CD4-positive, alpha-beta T cell treated with Interleukin-2 at 100 ng/mL for 4 hours (primary cell): ENCODE measurements at regions not wholly inside any gene's neighbourhood (a gene's known extent, or its start where the extent isn't known, plus 50 kb on each side); places are given as distances from the start of the nearest gene placed in this dataset.
"Not testable (repeated sequence)": the region's sequence is repeated elsewhere in the genome, so short reads cannot be mapped to it uniquely, and the experiment has no call there.

Experiments used
- DNase-seq: peaks from one replicate; pipeline ENCODE4 v3.0.0-alpha.2; 2020; ENCODE audit warnings: low spot score

- no peak for DNase-seq
Observed at GRCh38 chr16:17002565-17002964, 468.2 kb downstream of the XYLT1 start.

- DNase-seq, result not testable (repeated sequence)
Observed at GRCh38 chr16:17005963-17006362, 464.8 kb downstream of the XYLT1 start.

- no peak for DNase-seq
Observed at GRCh38 chr16:17011712-17012111, 459.0 kb downstream of the XYLT1 start.

GRCh38 chr16:17013038-17013437 is 457.7 kb downstream of the XYLT1 start:
- no peak for DNase-seq

- DNase-seq, result no peak
Observed at GRCh38 chr16:17014484-17015121, 456.2 kb downstream of the XYLT1 start.

- no peak for DNase-seq
Observed at GRCh38 chr16:17015702-17016101, 455.1 kb downstream of the XYLT1 start.

- no peak for DNase-seq
Observed at GRCh38 chr16:17017442-17017841, 453.3 kb downstream of the XYLT1 start.

- DNase-seq, result no peak
Observed at GRCh38 chr16:17018585-17018939, 452.2 kb downstream of the XYLT1 start.

GRCh38 chr16:17019366-17019765 is 451.4 kb downstream of the XYLT1 start:
- DNase-seq, result no peak

GRCh38 chr16:17023606-17024005 is 447.2 kb downstream of the XYLT1 start:
- no peak for DNase-seq

GRCh38 chr16:17024514-17024913 is 446.2 kb downstream of the XYLT1 start:
- no peak for DNase-seq

GRCh38 chr16:17026600-17027242 is 444.0 kb downstream of the XYLT1 start:
- peak; percentile 25 for DNase-seq

- DNase-seq, result no peak
Observed at GRCh38 chr16:17027488-17028129, 443.2 kb downstream of the XYLT1 start.

- DNase-seq, result no peak
Observed at GRCh38 chr16:17029602-17030350, 441.0 kb downstream of the XYLT1 start.

- DNase-seq, result no peak
Observed at GRCh38 chr16:17031484-17032268, 439.1 kb downstream of the XYLT1 start.

GRCh38 chr16:17032332-17032731 is 438.4 kb downstream of the XYLT1 start:
- no peak for DNase-seq

- DNase-seq, result no peak
Observed at GRCh38 chr16:17034477-17035252, 436.1 kb downstream of the XYLT1 start.

GRCh38 chr16:17037499-17037898 is 433.3 kb downstream of the XYLT1 start:
- DNase-seq, result no peak

GRCh38 chr16:17038415-17038814 is 432.3 kb downstream of the XYLT1 start:
- no peak for DNase-seq

- not testable (repeated sequence) for DNase-seq
Observed at GRCh38 chr16:17049109-17049508, 421.7 kb downstream of the XYLT1 start.

- DNase-seq, result no peak
Observed at GRCh38 chr16:17050468-17050867, 420.3 kb downstream of the XYLT1 start.
